ENCODE measurements at regions not wholly inside any gene's neighbourhood (a gene's known extent, or its start where the extent isn't known, plus 50 kb on each side); places are given as distances from the start of the nearest gene placed in this dataset.

DNA sequence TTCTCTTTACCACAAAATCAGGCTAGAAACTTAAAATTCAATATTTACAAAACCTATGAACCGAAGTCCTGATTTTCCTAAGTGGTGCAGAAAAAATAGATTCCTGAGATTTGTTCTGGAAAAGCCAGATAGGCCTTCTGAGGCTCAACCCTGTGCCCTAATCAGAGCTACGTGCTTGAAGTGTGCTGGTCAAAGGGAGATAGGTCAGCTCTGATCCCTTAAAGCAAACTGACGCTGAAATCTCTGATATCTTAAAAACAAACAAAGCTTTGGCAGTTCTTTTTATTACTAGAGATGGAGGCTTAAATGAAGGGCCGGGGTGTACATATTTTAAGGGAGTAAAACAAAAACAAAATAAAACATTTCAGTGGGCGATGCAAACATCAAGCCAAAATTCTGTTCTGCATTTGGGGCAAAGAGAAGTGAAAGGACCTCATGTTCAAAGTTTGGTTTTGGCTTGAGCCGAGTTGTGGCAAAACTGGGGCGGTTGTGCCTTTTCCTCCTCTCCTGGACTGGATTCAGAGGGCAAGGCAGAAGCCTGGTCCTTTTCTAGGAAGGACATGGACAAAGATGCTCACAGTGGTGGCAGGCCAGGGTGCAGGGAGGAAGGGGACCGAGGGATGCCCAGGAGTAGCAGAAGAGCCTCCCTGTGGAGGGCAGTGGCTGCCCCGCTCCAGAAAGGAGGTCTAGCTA, 295.0 kb downstream of the CDCA7 start:
- no peak for DNase-seq
- H3K27ac ChIP-seq, result no peak overlapping the region
- TF ChIP-seq, protein P1, sequence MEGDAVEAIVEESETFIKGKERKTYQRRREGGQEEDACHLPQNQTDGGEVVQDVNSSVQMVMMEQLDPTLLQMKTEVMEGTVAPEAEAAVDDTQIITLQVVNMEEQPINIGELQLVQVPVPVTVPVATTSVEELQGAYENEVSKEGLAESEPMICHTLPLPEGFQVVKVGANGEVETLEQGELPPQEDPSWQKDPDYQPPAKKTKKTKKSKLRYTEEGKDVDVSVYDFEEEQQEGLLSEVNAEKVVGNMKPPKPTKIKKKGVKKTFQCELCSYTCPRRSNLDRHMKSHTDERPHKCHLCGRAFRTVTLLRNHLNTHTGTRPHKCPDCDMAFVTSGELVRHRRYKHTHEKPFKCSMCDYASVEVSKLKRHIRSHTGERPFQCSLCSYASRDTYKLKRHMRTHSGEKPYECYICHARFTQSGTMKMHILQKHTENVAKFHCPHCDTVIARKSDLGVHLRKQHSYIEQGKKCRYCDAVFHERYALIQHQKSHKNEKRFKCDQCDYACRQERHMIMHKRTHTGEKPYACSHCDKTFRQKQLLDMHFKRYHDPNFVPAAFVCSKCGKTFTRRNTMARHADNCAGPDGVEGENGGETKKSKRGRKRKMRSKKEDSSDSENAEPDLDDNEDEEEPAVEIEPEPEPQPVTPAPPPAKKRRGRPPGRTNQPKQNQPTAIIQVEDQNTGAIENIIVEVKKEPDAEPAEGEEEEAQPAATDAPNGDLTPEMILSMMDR (IDR thresholded peaks at IDR 0.05), result no peak
- TF ChIP-seq POLR2A (IDR thresholded peaks at IDR 0.05), result no peak
- no peaks in the 10 kb centered on the region for H3K27me3 ChIP-seq
- H3K4me3 ChIP-seq, result no peak overlapping the region
- no peaks in the 10 kb centered on the region for H3K9me3 ChIP-seq
- no peaks in the 10 kb centered on the region for H3K4me1 ChIP-seq
- H3K36me3 ChIP-seq, result no peaks in the 10 kb centered on the region

DNA sequence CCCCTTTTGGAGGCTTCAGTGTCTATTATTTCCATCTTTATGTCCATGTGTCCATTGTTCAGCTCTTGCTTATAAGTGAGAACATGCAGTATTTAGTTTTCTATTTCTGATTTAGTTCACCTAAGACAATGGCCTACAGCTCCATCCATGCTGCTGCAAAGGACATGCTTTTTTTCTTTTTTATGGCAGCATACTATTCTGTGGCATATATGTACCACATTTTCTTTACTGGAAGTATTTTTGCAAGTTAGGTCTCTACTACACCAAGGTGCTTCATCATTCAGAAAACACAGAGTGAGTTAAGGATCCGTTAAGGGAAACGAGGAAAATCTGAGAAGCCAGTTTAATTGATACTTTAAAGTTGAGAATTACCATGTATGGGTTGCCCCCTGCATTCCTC, 297.2 kb downstream of the CDCA7 start:
- DNase-seq, result no peak
- no peak overlapping the region for H3K4me3 ChIP-seq
- H3K9me3 ChIP-seq, result no peaks in the 10 kb centered on the region
- no peaks in the 10 kb centered on the region for H3K27me3 ChIP-seq
- H3K4me1 ChIP-seq, result no peaks in the 10 kb centered on the region
- no peak overlapping the region for H3K27ac ChIP-seq
- no peaks in the 10 kb centered on the region for H3K36me3 ChIP-seq
- TF ChIP-seq POLR2A (IDR thresholded peaks at IDR 0.05), result no peak
- TF ChIP-seq, protein P1 (IDR thresholded peaks at IDR 0.05), result no peak

DNA sequence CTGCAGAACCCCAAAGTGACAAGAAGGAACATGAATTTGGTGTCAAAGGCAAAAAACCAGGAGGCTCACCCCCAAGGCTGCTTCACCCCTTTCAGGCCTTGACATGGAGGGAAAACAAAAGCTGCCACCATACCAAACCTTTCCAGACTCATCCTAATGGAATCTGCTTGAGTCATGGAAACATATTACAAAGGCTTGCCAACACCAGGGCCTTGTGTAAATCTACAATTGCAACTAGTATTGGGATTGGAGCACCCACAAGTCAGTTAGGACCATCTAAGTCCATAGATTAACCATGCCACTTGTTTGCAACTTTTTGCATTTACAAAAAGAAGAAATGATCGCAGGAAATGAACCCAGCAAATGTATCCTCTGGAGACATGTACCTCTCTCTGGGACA, 297.6 kb downstream of the CDCA7 start:
- Histone ChIP-seq H3K9me3 (no peaks in the 10 kb centered on the region), H3K4me3 (no peak overlapping the region), H3K4me1 (no peaks in the 10 kb centered on the region), H3K27me3 (no peaks in the 10 kb centered on the region), H3K36me3 (no peaks in the 10 kb centered on the region), H3K27ac (no peak overlapping the region)
- TF ChIP-seq POLR2A (IDR thresholded peaks at IDR 0.05), result no peak
- TF ChIP-seq, protein P1 (IDR thresholded peaks at IDR 0.05), result no peak
- DNase-seq, result no peak

DNA sequence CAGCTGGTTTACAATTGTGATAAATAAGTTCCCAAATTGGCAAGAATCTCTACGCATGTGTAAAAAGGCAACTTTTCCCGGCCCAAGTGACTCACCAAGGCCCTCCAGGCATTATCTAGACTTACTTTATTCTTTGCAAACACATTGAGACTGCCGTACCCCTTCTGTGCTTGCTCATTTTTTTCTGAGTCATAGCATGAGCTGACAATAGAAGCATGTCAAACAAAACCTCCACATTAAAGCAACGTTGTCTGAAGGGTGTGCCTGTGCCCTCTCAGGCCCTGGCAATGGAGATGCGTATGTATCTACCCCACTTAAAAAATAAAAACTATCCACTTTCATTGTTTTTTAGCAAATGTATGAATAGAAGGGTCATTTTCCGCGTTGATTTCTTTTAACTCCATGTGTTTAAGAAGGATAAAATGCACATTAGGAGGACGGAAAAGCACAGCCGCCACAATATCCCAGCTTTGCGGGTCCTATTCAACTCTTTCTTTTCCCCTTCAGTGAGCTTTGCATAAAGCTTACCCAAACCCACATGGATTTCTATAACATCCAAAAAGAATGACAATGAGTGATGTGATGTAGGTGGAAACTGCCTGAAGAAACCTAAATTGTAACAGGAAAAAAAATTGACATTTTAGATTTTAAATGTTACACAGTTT, 298.2 kb downstream of the CDCA7 start:
- DNase-seq, result no peak
- Histone ChIP-seq H3K27ac (no peak overlapping the region), H3K27me3 (no peaks in the 10 kb centered on the region), H3K36me3 (no peaks in the 10 kb centered on the region), H3K4me1 (no peaks in the 10 kb centered on the region), H3K4me3 (no peak overlapping the region), H3K9me3 (no peaks in the 10 kb centered on the region)
- TF ChIP-seq POLR2A (IDR thresholded peaks at IDR 0.05), result no peak
- TF ChIP-seq, protein P1 (IDR thresholded peaks at IDR 0.05), result no peak

DNA sequence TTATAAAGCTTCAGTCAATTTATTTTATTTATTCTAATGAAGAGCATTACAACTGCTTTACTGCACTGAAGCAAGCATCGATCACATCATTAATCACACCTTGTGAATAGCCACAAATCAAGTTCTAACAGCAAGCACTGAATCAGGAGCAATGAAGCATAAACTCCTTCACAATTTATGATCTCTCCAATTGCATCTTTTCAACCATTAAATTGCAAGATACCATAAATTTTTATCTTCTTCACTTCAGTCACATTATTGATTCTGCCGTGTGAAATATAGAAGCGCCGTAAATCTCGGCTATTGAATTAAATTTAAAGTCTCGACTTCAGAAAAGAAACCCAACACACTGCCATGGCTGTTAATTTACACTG, 298.7 kb downstream of the CDCA7 start:
- no peaks in the 10 kb centered on the region for H3K36me3 ChIP-seq
- no peaks in the 10 kb centered on the region for H3K4me1 ChIP-seq
- TF ChIP-seq POLR2A (IDR thresholded peaks at IDR 0.05), result no peak
- TF ChIP-seq, protein P1 (IDR thresholded peaks at IDR 0.05), result no peak
- no peaks in the 10 kb centered on the region for H3K9me3 ChIP-seq
- no peak for DNase-seq
- H3K4me3 ChIP-seq, result no peak overlapping the region
- H3K27me3 ChIP-seq, result no peaks in the 10 kb centered on the region
- no peak overlapping the region for H3K27ac ChIP-seq
